ENCODE measurements at regions not wholly inside any gene's neighbourhood (a gene's known extent, or its start where the extent isn't known, plus 50 kb on each side); places are given as distances from the start of the nearest gene placed in this dataset.

- intact Hi-C loops (cut with micrococcal nuclease) = no loop called here
- no peak overlapping the region for H3K18ac ChIP-seq (ENCODE audit: low read depth, low read length)
- WGBS, 2 experiments (ENCODE audit: extremely low coverage in 2 of 2, insufficient read length in 1 of 2) = no CpG with 5 or more reads among the region's 14 CpGs
- no peak overlapping the region for H3K56ac ChIP-seq (ENCODE audit: extremely low read depth, insufficient read depth, low read length)
- no peak overlapping the region for H3K4me2 ChIP-seq (ENCODE audit: low read depth, low read length)
- no peaks in the 10 kb centered on the region for H3K9me1 ChIP-seq (ENCODE audit: insufficient read depth, low read length)
- no peaks in the 10 kb centered on the region for H3K79me1 ChIP-seq (ENCODE audit: low read depth in 1 of 2, low read length in 2 of 2)
- H2BK120ac ChIP-seq (ENCODE audit: low read depth, low read length) = no peak overlapping the region
- no peaks in the 10 kb centered on the region for H4K20me1 ChIP-seq (ENCODE audit: insufficient read depth, low read length)
- H2AFZ ChIP-seq (replicated peaks; ENCODE audit: low read length, poor library complexity) = no peak overlapping the region
- H2BK15ac ChIP-seq (ENCODE audit: low read depth, low read length) = no peak overlapping the region
- H2AK9ac ChIP-seq (replicated peaks; ENCODE audit: low read depth, low read length, poor library complexity) = no peak overlapping the region
- H3K27ac ChIP-seq (ENCODE audit: insufficient read depth, low read length) = no peak overlapping the region
- ChIA-PET CTCF (no interaction called here), POLR2A (ENCODE audit: unreplicated experiment) (no interaction called here)
- H2BK5ac ChIP-seq (ENCODE audit: low read depth, low read length, poor library complexity, severe bottlenecking) = no peak overlapping the region
- H2AK5ac ChIP-seq (ENCODE audit: low read depth, low read length) = no peak overlapping the region
- H3K4me1 ChIP-seq (ENCODE audit: control insufficient read depth, insufficient read depth, low read length) = no peaks in the 10 kb centered on the region
- H2BK20ac ChIP-seq (ENCODE audit: low read depth, low read length) = no peak overlapping the region
- no peak overlapping the region for H4K91ac ChIP-seq (ENCODE audit: insufficient read depth, low read depth, low read length)
- H4K8ac ChIP-seq (ENCODE audit: low read depth in 2 of 2, low read length in 2 of 2) = no peak overlapping the region
- peaks cover 25% of the 10 kb centered on the region for H3K9me3 ChIP-seq (ENCODE audit: control insufficient read depth, insufficient read depth, low read length)
- no peak for DNase-seq
- H3K14ac ChIP-seq (replicated peaks; ENCODE audit: low read depth, low read length) = no peak overlapping the region
- H3K27me3 ChIP-seq (ENCODE audit: control insufficient read depth, insufficient read depth, low read length) = no peaks in the 10 kb centered on the region
- no peak overlapping the region for H4K5ac ChIP-seq (ENCODE audit: low read depth, low read length)
- H3K36me3 ChIP-seq (ENCODE audit: control insufficient read depth, insufficient read depth, low read length) = no peaks in the 10 kb centered on the region
- no peak overlapping the region for H3K9ac ChIP-seq (ENCODE audit: low read depth, low read length)
- H3K23ac ChIP-seq (ENCODE audit: low read depth, low read length) = no peak overlapping the region
- H3K4ac ChIP-seq (ENCODE audit: low read depth, low read length) = no peak overlapping the region
- in situ Hi-C loops (cut with MboI; ENCODE audit: low sequenced_read_pairs) = no loop called here
- no peak for TF ChIP-seq ELK1 (IDR thresholded peaks at IDR 0.05; ENCODE audit: borderline replicate concordance, low read depth, low read length)
- no peak for TF ChIP-seq CHD1 (IDR thresholded peaks at IDR 0.05; ENCODE audit: low read depth, low read length)
- no peak for TF ChIP-seq NFE2L2 (IDR thresholded peaks at IDR 0.05; ENCODE audit: low read depth, low read length)
- no peak for TF ChIP-seq CEBPB (IDR thresholded peaks at IDR 0.05; ENCODE audit: low read depth, low read length)
- TF ChIP-seq CTCF (conservative IDR thresholded peaks at IDR 0.05; ENCODE audit: low read depth, low read length) = no peak
- no peak for TF ChIP-seq MAFK (IDR thresholded peaks at IDR 0.05; ENCODE audit: low read depth, low read length)
- TF ChIP-seq POLR2A (IDR thresholded peaks at IDR 0.05; ENCODE audit: low read depth, low read length) = no peak
- BruUV-seq (replicated peaks) = no TSS peak
- ATAC-seq (ENCODE audit: low read depth) = no peak
- H3K4me3 ChIP-seq (ENCODE audit: insufficient read depth, low read depth, low read length) = no peak overlapping the region
- dilution Hi-C loops (cut with HindIII; ENCODE audit: low sequenced_read_pairs, unreplicated experiment) = no loop called here
These were observed 565.0 kb upstream of the CNTN5 start for GRCh38 chr11:98455500-98456307.

Data from IMR-90 (cell line).